ENCODE measurements at regions not wholly inside any gene's neighbourhood (a gene's known extent, or its start where the extent isn't known, plus 50 kb on each side); places are given as distances from the start of the nearest gene placed in this dataset.

DNA sequence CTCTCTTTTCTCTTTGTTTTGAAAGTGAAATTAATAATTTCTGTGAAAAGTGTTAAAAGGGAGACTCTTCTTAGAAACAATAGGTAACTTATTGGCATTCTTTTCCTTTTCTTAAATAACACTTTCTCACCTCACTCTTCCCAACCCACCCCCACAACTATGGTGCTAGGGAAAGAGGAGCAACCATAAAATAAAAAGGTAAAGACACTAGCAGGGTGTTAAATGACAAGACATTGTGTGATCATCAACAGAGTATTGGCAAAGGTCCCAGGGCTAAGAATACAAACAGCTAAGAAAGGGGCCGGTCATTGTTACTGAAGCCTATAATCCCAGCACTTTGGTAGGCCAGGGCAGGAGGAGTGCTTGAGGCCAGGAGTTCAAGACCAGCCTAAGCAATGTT lies 183.7 kb downstream of the NEBL start:
- TF ChIP-seq POLR2A (IDR thresholded peaks at IDR 0.05; ENCODE audit: control extremely low read depth in 1 of 2, low read depth in 2 of 2, low read length in 2 of 2): no peak
- no peak for TF ChIP-seq CHD2 (IDR thresholded peaks at IDR 0.05; ENCODE audit: low read length)
- TF ChIP-seq, protein P1, sequence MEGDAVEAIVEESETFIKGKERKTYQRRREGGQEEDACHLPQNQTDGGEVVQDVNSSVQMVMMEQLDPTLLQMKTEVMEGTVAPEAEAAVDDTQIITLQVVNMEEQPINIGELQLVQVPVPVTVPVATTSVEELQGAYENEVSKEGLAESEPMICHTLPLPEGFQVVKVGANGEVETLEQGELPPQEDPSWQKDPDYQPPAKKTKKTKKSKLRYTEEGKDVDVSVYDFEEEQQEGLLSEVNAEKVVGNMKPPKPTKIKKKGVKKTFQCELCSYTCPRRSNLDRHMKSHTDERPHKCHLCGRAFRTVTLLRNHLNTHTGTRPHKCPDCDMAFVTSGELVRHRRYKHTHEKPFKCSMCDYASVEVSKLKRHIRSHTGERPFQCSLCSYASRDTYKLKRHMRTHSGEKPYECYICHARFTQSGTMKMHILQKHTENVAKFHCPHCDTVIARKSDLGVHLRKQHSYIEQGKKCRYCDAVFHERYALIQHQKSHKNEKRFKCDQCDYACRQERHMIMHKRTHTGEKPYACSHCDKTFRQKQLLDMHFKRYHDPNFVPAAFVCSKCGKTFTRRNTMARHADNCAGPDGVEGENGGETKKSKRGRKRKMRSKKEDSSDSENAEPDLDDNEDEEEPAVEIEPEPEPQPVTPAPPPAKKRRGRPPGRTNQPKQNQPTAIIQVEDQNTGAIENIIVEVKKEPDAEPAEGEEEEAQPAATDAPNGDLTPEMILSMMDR (IDR thresholded peaks at IDR 0.05; ENCODE audit: control extremely low read depth in 1 of 3, insufficient read depth in 1 of 3, low read depth in 1 of 3, low read length in 3 of 3): no peak
- TF ChIP-seq, protein P2, sequence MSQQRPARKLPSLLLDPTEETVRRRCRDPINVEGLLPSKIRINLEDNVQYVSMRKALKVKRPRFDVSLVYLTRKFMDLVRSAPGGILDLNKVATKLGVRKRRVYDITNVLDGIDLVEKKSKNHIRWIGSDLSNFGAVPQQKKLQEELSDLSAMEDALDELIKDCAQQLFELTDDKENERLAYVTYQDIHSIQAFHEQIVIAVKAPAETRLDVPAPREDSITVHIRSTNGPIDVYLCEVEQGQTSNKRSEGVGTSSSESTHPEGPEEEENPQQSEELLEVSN (IDR thresholded peaks at IDR 0.05): no peak
- no peak for TF ChIP-seq RXRA (IDR thresholded peaks at IDR 0.05; ENCODE audit: insufficient read depth, low read depth, low read length)
- no peak for TF ChIP-seq CEBPB (IDR thresholded peaks at IDR 0.05; ENCODE audit: low read depth, low read length)
- no peak for TF ChIP-seq POLR2AphosphoS5 (IDR thresholded peaks at IDR 0.05; ENCODE audit: low read depth, low read length)
- no peak for TF ChIP-seq CHD1 (IDR thresholded peaks at IDR 0.05; ENCODE audit: low read depth, low read length)
- no peak for TF ChIP-seq EP300 (IDR thresholded peaks at IDR 0.05; ENCODE audit: borderline replicate concordance in 1 of 2, low read depth in 2 of 2, low read length in 2 of 2)
- TF ChIP-seq SIX5 (IDR thresholded peaks at IDR 0.05; ENCODE audit: low read depth, low read length): no peak
- TF ChIP-seq EGR1 (IDR thresholded peaks at IDR 0.05; ENCODE audit: borderline replicate concordance, low read depth, low read length): no peak
- TF ChIP-seq TEAD4 (IDR thresholded peaks at IDR 0.05; ENCODE audit: low read depth, low read length): no peak
- no peak for TF ChIP-seq HDAC2 (IDR thresholded peaks at IDR 0.05; ENCODE audit: borderline replicate concordance in 1 of 2, low read depth in 2 of 2, low read length in 2 of 2)

Data from H1 (cell line).